Activated effector memory CD4-positive, alpha-beta T cell treated with anti-CD3 and anti-CD28 coated beads, Interleukin-2, amount 50 U/mL, for 16 hours (primary cell): ENCODE measurements at regions not wholly inside any gene's neighbourhood (a gene's known extent, or its start where the extent isn't known, plus 50 kb on each side); places are given as distances from the start of the nearest gene placed in this dataset.

Experiments
- DNase-seq: peaks from one replicate; pipeline ENCODE4 v3.0.0-alpha.2; 2020

DNA sequence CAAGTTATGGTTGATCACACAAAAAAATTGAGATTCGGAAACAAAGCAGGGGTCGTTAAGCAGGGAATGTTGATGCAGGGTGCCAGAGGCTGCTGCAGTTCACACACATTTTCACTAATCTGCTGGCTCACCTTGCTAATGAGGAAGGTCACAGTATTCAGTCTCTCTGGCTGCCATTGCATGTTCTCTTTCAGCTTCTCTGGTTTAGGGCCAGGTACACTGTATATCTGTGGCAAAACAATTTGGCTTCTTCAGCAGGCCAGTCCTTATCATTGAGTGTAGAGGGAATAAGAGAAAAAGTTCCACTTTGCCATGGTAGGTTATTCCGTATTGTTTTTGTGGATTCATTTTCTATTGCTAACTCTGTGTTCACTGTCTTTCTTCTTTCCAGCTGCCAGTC, 283.7 kb upstream of the ANO3 start:
- no peak for DNase-seq

DNA sequence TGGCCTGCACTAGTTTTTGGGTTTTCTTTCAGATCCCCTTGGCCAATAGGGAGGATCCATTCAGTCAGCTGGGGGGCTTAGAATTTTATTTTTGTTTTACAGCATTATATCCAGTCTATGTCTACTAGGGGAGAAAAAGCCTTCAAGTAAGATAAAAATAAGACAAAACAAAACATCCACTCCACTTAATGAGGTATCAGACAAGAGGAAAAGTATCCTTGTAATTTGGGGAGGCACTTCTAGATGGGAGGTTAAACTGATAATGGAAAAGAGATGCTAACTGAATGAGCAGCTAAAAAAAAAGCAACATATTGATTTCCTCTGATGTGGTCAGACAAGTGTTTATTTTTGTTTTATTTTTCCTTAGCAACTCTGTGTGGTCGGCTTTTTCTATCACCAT, 278.0 kb upstream of the ANO3 start:
- no peak for DNase-seq

DNA sequence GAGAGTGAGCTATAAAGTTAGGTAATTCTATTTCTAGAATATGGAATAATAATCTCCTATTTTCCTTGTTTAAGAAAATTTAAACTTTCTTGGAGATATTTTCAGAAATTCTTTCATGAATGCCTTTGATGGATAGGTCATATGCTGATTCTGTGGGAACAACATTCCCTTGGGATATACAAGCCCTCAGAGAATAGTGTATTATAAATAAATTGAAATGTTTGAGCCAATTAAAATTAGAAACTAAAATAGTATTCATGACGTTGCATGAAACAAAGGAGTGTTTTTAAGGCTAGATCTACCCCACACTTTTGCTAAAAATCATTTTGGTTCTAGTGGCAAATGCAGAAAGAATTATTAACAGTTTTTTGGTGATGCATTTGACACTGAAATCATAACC, 269.3 kb upstream of the ANO3 start:
- no peak for DNase-seq

DNA sequence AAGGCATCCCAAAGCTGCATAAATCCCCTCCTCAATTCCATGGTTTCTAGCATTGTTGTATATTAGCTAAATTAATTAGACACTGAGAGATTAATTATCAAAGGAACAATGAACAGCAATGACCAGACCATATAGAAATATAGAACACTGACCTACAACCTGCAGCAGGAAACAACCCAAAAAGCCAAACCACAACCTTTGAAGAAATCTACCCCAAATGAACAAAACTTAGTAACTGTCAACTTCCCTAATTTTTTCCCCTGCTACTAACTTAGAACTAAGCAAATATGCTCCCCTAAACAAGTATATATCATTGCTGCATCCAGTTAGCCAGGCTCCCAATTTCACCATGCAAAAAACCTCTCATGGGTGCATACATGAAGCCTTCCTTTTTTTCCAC, 268.0 kb upstream of the ANO3 start:
- DNase-seq: no peak

DNA sequence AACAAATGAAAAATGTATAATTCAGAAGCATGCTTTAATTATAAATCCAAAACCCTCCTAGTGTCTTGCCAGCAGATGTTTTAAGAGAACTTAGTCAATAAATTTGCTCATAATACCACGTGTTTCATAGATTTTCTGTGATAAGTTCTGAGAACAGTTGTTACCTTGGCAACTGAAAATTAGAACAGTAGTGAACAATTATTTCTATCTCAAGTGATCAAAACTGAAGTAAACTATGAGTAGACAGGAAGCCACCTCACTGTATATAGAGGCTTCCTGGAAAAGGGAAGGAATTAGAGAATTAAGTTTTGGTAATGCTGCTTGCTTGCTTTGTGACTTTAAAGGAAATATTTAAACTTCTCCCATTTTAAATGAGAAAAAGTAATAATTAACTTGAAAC, 266.0 kb upstream of the ANO3 start:
- DNase-seq: no peak

DNA sequence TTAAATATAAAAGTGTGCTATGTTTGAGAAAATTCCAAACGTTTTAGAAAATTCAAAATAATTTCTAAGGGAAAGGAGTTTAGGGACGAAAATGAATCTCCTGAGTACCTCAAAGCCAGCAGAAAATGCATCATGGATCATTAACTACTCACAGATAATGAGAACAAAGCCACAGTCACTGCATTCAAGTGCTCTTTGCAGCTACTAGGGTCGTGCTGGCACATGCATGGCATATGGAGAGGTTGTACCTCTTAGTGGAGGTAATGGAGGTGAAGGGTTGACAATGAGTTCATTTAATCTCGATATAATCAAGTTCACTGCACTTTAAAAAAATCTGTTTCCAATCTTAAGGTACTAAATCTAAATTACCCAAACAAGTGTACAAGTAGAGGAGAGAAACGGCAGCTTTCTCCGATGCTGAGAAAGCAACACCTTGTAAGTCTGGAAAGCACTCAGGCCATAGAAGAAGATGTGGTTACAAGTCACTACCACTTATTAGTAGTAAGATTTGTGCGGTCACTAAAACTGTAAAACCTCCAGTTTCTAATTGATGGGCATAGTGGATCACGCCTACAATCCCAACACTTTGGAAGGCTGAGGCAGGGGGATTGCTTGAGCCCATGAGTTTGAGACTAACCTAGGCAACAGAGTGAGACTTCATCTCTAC, 261.1 kb upstream of the ANO3 start:
- no peak for DNase-seq

DNA sequence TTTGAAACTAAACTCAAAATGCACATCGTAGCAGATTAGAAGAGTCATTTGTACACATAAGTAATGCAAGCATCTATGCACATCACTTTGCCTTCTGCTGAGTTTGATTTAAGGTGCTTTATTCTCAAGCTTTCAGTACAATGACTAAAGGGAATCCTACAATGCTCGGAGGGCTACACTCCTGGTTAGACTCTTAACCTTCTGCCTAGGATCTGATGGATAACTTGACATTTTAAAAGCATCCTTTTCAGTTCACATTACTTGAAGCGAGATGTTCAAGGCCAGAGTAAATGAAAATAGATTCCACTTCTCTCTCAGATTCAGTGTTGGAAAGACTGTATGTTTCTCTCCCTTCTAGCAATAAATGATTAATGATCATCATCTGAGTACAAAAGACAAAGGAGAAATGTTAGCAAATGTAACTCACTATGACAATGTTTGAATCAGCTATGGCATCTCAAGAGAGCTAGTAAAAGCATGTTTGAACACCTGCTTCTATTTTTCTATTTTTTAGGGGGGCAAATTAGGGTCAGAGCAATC, 259.2 kb upstream of the ANO3 start:
- DNase-seq: no peak

DNA sequence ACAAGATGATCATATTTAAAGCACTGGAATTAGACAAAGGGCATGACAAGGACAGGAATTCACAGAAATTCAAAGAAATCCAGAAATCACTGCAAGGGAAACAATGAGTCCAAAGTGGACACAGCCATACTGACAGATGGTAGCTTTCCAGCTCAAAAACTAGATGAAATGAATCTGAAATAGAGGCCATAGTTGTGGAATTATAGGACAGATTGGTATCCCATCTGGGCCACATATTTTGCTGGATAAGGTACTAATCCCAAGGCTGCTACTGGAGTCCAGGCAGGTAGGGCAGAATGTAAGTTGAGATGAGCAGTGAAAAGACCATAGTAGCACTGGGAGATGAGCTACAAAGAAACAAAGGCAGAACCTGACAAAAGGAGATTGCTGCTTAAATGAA, 258.3 kb upstream of the ANO3 start:
- DNase-seq: no peak

DNA sequence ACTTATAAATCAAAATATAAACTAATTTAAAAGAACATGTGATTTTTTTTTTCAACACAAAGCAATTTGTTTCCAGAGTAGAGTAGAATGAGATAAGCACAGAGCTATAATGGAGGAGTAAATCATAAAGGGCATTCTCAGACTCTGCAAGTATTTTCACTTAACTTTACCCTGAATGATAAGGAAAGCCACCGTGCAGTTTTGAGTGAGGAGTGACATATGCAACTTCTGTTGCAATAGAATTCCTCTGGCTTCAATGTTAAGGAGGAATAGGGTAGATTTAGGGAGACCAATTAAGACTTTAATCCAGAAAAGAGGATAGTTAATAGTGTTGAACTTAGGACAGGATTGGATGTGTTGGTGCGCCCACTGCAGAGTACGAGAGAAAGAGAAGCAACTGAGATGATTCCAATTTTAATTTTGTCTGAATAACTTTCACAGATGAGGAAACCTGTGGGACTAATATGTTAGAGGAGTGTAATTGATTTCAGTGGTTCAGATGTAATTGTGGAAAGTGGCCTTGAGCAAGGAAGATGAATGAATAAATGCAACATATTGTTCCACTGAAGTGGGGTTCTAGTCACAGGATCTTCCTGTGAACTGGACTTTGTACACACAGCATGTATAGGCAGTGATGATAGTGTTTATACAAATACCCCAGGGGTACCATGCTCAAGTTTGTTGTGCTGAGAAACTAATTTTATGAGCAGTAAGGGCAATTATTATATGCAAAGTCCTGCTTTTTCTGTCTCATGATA, 255.5 kb upstream of the ANO3 start:
- DNase-seq: no peak

DNA sequence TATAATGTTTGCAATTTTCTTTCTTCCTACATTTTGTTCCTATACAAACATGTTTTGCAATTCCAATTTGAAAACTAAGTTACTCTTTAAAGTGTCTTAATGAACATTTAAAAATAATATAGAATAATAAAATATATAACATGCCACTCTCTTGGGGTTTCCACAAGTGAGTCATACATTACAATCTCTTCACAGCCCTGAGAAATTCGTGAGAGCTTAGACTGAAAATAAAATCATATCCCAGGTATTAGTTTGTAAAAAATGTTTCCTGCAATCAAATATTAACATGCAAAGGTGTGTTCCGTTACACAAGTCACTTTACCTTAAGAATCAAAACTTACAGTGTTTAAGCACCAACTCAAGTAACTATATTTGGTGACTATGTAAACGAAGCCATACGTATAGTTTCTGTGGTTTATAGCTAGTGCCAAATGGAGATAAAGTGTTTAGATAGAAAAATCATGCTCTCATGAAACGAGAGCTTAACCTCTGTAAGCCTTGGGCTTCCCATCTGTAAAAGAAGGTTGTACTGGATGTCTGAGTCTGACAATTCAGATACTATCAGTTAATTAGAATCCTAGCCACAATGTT, 253.6 kb upstream of the ANO3 start:
- DNase-seq: no peak

DNA sequence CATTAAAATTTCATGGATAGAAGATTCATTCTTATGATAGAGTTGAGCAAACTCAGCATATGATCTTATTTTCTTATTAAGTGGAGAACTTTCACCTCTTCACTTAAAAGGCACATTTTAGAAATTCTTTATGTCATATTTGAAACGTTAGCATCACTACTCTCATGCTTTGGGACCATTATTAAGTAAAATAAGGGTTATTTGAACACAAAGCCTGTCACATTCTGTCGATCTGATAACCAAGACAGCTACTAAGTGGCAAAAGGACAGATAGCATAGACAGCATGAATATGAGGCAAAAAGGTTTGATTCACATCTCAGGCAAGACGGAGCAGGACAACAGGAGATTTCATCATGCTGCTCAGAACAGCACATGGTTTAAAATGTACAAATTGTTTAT, 247.6 kb upstream of the ANO3 start:
- DNase-seq: no peak

DNA sequence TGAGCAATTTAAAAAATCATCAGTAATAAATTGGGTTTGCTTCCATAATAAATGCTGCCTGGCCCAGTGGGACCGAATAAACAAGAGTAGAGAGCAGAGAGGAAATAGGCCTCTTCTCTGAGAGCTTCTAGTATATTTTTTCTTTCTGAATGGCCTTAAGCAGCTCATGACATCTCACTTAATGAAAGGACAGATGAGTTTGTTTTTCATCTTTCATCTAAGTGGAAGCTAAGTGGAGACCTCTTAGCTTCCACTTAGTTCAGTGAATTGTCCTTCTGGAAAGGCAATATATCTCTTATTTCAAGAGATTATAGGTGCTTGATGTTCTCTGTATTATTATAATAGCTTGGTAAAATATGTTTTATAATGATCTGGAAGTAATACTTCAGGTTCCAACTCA, 245.9 kb upstream of the ANO3 start:
- DNase-seq: no peak

DNA sequence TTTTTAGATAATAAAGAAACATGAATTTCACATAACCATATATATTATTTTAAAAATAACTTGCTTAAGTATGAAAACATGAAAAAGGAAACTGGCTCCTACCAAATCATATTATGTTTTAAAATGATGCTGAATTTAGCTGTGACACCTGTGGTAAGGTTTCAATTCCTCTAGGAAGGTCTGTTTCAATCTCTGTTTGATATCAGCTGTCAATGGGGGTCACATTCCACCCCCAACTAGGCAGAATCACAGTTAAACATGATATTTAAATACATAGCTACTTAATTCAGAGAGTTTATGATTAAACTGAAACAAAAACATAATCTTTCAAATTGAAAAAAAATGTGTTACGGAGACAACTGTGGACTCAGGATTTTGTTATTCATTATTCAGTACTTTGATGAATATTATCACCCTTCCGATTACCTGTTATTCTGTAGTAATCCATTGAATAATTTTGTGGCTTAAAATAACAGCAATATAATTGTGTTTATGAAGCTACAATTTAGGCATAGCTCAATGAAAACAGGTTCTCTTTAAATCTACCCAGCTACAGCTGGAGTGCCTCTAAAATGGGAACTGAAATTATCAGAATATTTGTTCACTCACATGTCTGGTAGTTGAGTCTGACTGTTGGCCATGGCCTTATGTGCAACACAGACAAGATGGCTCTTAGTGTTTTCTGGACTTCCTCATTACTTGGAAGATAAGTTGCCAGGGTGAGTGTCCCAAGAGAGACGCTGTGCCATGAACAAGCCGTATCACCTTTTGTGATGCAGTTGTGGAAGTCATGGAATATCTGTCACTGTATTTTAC, 244.6 kb upstream of the ANO3 start:
- no peak for DNase-seq

DNA sequence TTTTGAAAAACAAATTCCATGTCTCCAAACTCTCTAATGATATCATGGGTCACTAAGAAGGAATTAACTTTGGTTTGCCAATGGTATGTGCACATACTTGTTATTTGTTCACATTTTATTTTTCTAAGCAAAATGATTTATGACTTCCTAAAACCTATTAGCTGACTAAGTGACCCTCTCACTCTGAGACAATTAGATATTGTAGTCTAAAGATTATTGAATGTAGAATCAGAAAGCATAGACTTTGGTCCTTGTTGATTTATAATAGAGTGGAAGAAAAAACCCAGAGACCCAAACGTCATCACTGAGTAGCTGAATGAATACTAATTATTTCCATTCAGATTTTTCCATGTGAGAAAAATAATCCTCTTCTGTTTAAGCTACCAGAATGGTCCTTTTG, 243.5 kb upstream of the ANO3 start:
- no peak for DNase-seq

DNA sequence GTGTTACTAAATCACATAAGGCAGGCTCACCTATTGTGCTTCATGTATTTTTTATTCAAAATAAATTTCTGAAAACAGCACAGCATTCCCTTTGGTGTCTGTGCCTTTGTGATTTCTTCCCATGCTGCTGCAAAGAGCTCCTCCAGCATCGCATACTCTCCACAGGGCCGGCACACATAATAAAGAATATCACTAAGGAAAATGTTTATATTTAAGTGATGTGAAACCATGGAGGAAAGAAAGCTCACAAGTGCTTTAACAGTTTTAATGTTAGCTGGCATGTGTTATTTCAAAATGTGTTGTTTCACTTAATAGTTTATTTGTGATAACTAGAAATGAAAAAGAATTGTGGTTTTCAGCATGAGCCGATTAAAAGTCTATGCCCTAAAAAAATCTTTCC, 241.3 kb upstream of the ANO3 start:
- DNase-seq: no peak

DNA sequence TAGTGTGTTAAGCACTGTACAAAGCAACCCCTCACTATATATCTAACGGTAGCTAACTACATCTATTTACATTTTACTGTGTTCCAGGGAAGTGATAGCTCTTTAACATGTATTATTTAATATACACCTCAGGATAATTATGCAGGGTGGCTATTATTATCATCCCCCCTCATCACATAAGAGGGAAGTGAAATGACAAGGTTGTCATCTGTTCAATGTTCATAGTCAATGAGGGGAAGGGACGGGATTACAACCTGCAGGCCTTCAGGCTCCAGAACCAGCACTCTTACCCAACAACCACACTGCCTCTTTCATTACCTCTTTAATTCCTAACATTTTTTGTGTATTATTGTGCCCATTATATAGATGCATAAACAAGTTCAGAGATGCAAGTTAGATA, 238.7 kb upstream of the ANO3 start:
- DNase-seq: no peak

DNA sequence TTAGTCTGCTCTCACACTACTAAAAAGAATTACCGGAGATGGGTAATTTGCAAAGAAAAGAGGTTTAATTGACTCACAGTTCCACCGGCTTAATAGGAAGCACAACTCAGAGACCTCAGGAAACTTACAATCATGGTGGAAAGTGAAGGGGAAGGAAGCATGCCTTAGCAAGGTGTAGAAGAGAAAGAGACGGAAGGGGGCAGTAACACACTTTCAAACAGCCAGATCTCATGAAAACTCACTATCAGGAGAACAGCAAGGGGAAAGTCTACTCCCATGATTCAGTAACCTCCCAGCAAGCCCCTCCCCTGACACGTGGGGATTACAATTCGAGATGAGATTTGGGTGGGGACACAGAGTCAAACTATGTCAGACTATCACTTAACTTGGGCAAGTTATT, 236.6 kb upstream of the ANO3 start:
- DNase-seq: no peak

DNA sequence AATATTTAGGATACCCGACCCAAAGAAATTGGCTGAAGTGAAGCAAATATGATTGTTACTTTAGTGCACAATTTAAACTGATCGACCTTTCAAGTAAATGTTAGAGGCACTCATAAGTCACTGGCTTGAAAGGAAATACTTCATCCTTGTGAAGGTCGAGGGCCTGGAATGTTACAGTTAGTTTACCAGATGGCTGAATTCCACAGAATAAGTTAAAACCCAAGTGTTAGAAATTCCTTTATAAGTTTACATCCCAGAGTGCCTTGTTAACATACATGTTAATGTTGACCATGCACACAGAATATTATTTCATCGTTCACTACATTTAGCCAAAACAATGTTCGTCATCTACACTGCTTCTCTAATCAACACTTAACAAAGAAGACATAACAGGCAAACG, 235.5 kb upstream of the ANO3 start:
- no peak for DNase-seq

DNA sequence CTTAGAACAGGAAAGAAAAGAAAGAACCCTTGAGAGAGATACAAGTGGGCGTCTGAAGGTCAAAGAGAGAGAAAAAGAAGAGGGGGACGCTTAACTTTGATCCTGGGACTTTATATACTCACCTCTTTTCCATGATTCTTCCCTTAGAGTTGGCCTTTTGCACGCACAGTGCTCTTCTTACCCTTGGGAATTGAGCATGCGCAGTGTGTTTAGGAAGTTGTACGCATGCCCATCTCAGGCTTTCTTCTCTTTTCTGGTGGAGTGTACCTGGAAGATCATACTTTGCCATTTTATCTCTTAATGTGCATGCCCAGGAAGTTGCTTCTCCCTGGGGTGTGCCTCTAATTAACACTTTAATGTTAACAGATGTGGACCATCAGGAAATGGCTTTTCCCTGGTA, 229.6 kb upstream of the ANO3 start:
- DNase-seq: no peak

DNA sequence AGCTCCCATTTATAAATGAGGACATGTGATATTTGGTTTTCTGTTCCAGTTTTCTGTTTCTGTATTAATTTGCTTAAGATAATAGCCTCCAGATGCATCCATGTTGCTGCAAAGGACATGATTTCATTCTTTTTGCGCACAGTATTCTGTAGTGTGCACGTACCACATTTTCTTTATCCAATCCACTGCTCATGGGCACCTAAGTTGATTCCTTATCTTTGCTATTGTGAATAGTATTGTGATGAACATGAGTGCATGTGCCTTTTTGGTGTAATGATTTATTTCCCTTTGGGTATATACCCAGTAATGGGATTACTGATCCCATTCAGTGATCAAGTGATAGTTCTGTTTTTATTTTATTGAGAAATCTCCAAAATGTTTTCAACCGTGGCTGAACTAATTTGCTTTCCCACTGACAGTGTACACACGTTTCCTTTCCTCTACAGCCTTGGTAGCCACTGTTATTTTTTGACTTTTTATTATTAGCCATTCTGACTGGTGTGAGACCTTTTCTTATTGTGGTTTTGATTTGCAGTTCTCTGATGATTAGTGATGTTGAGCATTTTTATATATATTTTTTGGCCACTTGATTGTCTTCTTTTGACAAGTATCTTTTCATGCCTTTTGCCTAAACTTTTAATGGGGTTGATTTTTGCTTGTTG, 226.0 kb upstream of the ANO3 start:
- DNase-seq: no peak

DNA sequence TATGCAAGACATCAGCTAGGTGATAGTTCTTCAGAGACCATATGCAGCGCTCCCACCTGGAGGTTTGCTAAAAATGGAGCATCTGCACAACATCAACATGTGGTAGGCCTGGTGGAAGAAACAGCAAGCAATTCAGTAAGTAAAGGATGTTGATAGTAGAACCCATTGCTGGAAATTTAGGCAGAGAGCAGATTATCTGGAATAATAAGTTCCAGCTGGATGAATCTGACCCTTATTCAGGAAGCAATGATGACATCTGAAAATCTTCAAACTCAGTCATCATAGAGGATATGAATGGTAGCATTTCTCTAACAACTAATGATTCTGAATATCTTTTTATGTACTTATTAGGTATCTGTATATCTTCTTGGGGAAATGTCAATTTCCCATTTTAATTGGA, 225.2 kb upstream of the ANO3 start:
- DNase-seq: no peak

DNA sequence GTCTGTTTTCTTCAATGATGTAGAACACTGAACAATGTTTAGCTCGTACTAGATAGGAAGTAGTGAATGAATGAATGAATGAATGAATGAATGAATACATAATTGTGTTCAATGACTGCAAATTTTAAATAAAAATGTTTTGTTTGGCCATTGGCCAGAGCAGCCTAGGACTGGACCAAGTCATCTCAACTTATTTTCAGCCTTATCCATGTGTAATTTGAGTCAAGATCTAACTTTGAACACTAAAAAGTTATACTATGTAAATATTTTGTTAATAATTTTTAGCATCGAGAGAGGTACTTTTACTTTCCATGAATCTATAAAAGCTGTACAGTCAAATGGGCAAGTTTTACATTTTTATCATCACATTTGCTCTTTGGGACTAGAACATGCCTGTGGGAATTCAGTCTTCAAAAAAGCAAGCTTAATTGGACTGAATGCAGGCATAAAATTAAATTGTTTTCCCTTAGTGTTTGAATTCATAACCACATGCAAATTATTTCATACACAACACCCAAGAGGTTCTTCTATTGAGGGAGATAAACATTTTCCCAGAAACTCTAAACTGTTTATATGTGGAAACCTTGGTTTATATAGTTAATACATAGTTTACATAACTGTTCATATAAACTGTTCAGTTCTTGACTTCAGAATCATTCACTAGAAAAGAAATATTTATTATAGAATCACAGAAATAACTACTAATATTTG, 222.1 kb upstream of the ANO3 start:
- no peak for DNase-seq
